ENCODE measurements at regions not wholly inside any gene's neighbourhood (a gene's known extent, or its start where the extent isn't known, plus 50 kb on each side); places are given as distances from the start of the nearest gene placed in this dataset.

DNA sequence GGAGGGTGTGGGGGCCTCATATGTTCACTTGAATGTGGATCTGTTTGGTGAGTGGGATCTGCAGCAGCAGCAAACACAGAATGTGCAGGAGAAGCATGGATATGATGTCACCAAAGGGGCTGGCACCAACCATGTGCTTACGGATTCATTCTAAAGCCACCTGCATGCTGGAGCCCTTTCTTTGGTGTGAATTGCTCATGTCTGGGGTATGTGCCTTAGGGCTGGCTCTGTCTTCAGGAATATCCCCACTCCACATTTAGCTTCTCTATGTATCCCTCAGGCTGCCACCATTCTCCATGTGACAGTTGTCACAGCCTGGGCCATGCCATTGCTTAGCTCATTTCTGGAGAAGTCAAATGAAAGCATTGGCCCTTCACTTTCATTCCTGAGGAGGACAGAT is 606.8 kb upstream of the AMELY start (continued):
- TF ChIP-seq ZNF331 (CRISPR knock-in tag; IDR thresholded peaks at IDR 0.05; ENCODE audit: low read depth): no peak
- TF ChIP-seq EZH2phosphoT487 (IDR thresholded peaks at IDR 0.05; ENCODE audit: unreplicated experiment): no peak
- TF ChIP-seq, protein P1, sequence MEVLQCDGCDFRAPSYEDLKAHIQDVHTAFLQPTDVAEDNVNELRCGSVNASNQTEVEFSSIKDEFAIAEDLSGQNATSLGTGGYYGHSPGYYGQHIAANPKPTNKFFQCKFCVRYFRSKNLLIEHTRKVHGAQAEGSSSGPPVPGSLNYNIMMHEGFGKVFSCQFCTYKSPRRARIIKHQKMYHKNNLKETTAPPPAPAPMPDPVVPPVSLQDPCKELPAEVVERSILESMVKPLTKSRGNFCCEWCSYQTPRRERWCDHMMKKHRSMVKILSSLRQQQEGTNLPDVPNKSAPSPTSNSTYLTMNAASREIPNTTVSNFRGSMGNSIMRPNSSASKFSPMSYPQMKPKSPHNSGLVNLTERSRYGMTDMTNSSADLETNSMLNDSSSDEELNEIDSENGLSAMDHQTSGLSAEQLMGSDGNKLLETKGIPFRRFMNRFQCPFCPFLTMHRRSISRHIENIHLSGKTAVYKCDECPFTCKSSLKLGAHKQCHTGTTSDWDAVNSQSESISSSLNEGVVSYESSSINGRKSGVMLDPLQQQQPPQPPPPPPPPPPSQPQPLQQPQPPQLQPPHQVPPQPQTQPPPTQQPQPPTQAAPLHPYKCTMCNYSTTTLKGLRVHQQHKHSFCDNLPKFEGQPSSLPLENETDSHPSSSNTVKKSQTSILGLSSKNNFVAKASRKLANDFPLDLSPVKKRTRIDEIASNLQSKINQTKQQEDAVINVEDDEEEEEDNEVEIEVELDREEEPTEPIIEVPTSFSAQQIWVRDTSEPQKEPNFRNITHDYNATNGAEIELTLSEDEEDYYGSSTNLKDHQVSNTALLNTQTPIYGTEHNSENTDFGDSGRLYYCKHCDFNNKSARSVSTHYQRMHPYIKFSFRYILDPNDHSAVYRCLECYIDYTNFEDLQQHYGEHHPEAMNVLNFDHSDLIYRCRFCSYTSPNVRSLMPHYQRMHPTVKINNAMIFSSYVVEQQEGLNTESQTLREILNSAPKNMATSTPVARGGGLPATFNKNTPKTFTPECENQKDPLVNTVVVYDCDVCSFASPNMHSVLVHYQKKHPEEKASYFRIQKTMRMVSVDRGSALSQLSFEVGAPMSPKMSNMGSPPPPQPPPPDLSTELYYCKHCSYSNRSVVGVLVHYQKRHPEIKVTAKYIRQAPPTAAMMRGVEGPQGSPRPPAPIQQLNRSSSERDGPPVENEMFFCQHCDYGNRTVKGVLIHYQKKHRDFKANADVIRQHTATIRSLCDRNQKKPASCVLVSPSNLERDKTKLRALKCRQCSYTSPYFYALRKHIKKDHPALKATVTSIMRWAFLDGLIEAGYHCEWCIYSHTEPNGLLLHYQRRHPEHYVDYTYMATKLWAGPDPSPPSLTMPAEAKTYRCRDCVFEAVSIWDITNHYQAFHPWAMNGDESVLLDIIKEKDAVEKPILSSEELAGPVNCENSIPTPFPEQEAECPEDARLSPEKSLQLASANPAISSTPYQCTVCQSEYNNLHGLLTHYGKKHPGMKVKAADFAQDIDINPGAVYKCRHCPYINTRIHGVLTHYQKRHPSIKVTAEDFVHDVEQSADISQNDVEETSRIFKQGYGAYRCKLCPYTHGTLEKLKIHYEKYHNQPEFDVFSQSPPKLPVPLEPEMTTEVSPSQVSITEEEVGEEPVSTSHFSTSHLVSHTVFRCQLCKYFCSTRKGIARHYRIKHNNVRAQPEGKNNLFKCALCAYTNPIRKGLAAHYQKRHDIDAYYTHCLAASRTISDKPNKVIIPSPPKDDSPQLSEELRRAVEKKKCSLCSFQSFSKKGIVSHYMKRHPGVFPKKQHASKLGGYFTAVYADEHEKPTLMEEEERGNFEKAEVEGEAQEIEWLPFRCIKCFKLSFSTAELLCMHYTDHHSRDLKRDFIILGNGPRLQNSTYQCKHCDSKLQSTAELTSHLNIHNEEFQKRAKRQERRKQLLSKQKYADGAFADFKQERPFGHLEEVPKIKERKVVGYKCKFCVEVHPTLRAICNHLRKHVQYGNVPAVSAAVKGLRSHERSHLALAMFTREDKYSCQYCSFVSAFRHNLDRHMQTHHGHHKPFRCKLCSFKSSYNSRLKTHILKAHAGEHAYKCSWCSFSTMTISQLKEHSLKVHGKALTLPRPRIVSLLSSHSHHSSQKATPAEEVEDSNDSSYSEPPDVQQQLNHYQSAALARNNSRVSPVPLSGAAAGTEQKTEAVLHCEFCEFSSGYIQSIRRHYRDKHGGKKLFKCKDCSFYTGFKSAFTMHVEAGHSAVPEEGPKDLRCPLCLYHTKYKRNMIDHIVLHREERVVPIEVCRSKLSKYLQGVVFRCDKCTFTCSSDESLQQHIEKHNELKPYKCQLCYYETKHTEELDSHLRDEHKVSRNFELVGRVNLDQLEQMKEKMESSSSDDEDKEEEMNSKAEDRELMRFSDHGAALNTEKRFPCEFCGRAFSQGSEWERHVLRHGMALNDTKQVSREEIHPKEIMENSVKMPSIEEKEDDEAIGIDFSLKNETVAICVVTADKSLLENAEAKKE (CRISPR knock-in tag; IDR thresholded peaks at IDR 0.05): no peak
- TF ChIP-seq CREB1 (CRISPR knock-in tag; IDR thresholded peaks at IDR 0.05; ENCODE audit: low read depth): no peak
- no peak for TF ChIP-seq STAT1 (IDR thresholded peaks at IDR 0.05; ENCODE audit: unreplicated experiment)

DNA sequence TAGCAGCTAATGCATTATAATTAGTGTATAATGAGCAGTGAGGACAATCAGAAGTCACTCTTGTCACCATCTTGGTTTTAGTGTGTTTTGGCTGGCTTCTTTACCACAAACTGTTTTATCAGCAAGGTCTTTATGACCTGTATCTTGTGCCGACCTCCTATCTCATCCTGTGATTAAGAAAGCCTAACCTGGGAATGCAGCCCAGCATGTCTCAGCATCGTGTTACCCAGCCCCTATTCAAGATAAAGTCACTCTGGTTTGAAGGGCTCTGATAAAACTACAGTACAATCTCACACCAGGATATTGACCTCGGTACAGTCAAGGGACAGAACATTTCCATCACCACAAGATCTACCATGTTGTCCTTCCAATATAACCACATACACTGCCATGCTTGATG is 604.7 kb upstream of the AMELY start:
- H3K4me3 Mint-ChIP-seq: no peak overlapping the region
- Histone ChIP-seq H4K20me1 (replicated peaks; ENCODE audit: insufficient read depth) (no peaks in the 10 kb centered on the region), H3K9me2 (ENCODE audit: insufficient read depth) (no peaks in the 10 kb centered on the region), H3K4me2 (no peak overlapping the region), H3K27ac (ENCODE audit: low read depth) (no peak overlapping the region), H3K79me2 (replicated peaks; ENCODE audit: insufficient read depth) (no peaks in the 10 kb centered on the region), H3F3A (replicated peaks; ENCODE audit: low read depth) (no peaks in the 10 kb centered on the region), H2AFZ (no peak overlapping the region), H3K36me3 (ENCODE audit: insufficient read depth) (no peaks in the 10 kb centered on the region), H3K27me3 (ENCODE audit: insufficient read depth) (no peaks in the 10 kb centered on the region), H3K4me3 (no peak overlapping the region), H3K4me1 (ENCODE audit: insufficient read depth) (no peaks in the 10 kb centered on the region)
- no peaks in the 10 kb centered on the region for H3K4me1 Mint-ChIP-seq
- ATAC-seq (no peak), DNase-seq (ENCODE audit: low spot score) (no peak)
- TF ChIP-seq, protein P2, sequence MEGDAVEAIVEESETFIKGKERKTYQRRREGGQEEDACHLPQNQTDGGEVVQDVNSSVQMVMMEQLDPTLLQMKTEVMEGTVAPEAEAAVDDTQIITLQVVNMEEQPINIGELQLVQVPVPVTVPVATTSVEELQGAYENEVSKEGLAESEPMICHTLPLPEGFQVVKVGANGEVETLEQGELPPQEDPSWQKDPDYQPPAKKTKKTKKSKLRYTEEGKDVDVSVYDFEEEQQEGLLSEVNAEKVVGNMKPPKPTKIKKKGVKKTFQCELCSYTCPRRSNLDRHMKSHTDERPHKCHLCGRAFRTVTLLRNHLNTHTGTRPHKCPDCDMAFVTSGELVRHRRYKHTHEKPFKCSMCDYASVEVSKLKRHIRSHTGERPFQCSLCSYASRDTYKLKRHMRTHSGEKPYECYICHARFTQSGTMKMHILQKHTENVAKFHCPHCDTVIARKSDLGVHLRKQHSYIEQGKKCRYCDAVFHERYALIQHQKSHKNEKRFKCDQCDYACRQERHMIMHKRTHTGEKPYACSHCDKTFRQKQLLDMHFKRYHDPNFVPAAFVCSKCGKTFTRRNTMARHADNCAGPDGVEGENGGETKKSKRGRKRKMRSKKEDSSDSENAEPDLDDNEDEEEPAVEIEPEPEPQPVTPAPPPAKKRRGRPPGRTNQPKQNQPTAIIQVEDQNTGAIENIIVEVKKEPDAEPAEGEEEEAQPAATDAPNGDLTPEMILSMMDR (conservative IDR thresholded peaks at IDR 0.05; ENCODE audit: low read depth in 2 of 2): no peak
- no peak for TF ChIP-seq EZH2phosphoT487 (IDR thresholded peaks at IDR 0.05; ENCODE audit: unreplicated experiment)
- TF ChIP-seq, protein P3, sequence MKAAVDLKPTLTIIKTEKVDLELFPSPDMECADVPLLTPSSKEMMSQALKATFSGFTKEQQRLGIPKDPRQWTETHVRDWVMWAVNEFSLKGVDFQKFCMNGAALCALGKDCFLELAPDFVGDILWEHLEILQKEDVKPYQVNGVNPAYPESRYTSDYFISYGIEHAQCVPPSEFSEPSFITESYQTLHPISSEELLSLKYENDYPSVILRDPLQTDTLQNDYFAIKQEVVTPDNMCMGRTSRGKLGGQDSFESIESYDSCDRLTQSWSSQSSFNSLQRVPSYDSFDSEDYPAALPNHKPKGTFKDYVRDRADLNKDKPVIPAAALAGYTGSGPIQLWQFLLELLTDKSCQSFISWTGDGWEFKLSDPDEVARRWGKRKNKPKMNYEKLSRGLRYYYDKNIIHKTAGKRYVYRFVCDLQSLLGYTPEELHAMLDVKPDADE (IDR thresholded peaks at IDR 0.05): no peak
- TF ChIP-seq, protein P4, sequence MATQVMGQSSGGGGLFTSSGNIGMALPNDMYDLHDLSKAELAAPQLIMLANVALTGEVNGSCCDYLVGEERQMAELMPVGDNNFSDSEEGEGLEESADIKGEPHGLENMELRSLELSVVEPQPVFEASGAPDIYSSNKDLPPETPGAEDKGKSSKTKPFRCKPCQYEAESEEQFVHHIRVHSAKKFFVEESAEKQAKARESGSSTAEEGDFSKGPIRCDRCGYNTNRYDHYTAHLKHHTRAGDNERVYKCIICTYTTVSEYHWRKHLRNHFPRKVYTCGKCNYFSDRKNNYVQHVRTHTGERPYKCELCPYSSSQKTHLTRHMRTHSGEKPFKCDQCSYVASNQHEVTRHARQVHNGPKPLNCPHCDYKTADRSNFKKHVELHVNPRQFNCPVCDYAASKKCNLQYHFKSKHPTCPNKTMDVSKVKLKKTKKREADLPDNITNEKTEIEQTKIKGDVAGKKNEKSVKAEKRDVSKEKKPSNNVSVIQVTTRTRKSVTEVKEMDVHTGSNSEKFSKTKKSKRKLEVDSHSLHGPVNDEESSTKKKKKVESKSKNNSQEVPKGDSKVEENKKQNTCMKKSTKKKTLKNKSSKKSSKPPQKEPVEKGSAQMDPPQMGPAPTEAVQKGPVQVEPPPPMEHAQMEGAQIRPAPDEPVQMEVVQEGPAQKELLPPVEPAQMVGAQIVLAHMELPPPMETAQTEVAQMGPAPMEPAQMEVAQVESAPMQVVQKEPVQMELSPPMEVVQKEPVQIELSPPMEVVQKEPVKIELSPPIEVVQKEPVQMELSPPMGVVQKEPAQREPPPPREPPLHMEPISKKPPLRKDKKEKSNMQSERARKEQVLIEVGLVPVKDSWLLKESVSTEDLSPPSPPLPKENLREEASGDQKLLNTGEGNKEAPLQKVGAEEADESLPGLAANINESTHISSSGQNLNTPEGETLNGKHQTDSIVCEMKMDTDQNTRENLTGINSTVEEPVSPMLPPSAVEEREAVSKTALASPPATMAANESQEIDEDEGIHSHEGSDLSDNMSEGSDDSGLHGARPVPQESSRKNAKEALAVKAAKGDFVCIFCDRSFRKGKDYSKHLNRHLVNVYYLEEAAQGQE (IDR thresholded peaks at IDR 0.05; ENCODE audit: unreplicated experiment): no peak
- TF ChIP-seq EZH2 (IDR thresholded peaks at IDR 0.05; ENCODE audit: low read depth, unreplicated experiment): no peak
- no peak for TF ChIP-seq CREB1 (CRISPR knock-in tag; IDR thresholded peaks at IDR 0.05; ENCODE audit: low read depth)
- no peak for TF ChIP-seq ZNF114 (CRISPR knock-in tag; IDR thresholded peaks at IDR 0.05)
- TF ChIP-seq ZNF331 (CRISPR knock-in tag; IDR thresholded peaks at IDR 0.05; ENCODE audit: low read depth): no peak
- TF ChIP-seq JUNB (IDR thresholded peaks at IDR 0.05; ENCODE audit: unreplicated experiment): no peak
- no peak for TF ChIP-seq STAT1 (IDR thresholded peaks at IDR 0.05; ENCODE audit: unreplicated experiment)
- no peak overlapping the region for H3K27ac Mint-ChIP-seq
- no peaks in the 10 kb centered on the region for H3K27me3 Mint-ChIP-seq (ENCODE audit: insufficient read depth, low read depth, poor library complexity)
- peaks cover 19% of the 10 kb centered on the region; the same call in 2 of the 3 replicates for H3K9me3 Mint-ChIP-seq
- no peaks in the 10 kb centered on the region for H3K36me3 Mint-ChIP-seq (ENCODE audit: low read depth)

Measured in GM23338 (cell line).